SK-N-DZ (cell line): ENCODE measurements at regions not wholly inside any gene's neighbourhood (a gene's known extent, or its start where the extent isn't known, plus 50 kb on each side); places are given as distances from the start of the nearest gene placed in this dataset.
A peak's percentile ranks its signal among the peaks of the same experiment; 100 is the strongest.

Source experiments
- DNase-seq: peaks from one replicate; pipeline ENCODE4 v3.0.0-alpha.2; 2015; ENCODE audit warnings: low spot score

- peak; percentile 69 for DNase-seq
These were observed 128.0 kb downstream of the MBL2 start for GRCh38 chr10:52644373-52645186.

DNA sequence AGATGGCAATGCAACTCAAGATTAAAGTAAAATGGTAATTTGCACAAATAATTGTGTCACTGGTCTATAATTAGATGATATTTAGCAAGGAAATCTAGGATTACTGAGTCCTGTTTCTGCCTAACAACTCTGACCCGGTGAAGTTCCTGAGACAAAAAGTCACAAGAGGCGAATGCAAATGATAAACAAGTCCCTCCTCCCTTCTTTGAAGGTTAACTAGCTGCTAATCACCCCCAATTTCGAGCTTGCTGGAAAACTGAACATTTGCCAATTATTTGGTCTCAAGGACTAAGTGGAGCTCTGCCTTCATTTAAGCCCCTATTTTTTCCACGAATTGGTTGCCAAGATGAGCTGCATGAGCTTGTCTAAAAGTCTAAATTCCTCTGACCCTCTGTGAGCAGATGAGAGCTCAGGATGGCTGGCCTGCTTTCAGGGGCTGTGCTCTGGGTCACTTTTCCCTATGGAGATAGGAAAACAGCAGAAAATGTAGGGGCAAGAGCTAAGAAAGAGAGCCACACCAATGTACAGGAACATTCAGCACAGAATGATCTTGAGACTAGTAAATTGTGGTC lies 127.3 kb downstream of the MBL2 start:
- no peak for DNase-seq

DNA sequence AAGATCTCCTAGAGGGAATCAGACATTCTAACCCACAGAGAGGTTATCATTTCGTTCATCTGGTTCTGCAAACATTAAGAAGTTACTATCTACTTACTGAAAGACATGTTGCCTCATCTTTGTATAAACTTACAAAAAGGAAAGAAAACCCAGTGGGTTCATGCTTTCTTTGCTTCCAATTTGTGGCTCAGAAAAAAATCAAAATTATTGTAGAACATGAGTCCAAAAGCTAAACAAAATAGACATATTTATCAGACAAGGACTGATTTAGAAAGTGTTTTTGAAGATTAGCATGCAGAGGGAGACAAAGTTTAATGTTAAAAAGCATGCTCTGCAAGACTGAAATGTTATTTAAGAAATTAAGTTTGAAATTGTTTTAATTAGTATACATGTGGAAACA lies 123.1 kb downstream of the MBL2 start:
- DNase-seq = no peak

DNA sequence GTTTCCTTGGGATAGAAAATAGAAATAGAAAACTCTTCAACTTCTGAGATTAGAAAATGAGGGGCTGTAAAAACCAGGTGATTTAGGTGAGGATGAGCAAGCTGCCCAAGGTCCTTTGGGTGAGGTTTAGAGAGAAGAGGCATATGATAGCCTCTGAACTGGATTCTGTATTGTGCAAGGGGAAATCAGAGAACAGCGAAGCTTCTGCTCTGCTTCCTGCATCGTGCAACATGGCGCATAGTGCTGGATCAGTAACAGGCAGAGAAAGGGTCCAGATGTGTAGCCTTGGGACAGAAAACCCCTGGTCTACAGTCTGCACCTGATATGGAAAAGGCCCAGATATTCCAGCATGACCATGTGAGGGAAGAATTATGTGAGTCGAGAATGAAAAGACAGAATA lies 121.7 kb downstream of the MBL2 start:
- DNase-seq = no peak

GRCh38 chr10:52651293-52651692 lies 121.3 kb downstream of the MBL2 start:
- no peak for DNase-seq

- DNase-seq = no peak
These were observed 119.9 kb downstream of the MBL2 start for GRCh38 chr10:52652431-52653262.

DNA sequence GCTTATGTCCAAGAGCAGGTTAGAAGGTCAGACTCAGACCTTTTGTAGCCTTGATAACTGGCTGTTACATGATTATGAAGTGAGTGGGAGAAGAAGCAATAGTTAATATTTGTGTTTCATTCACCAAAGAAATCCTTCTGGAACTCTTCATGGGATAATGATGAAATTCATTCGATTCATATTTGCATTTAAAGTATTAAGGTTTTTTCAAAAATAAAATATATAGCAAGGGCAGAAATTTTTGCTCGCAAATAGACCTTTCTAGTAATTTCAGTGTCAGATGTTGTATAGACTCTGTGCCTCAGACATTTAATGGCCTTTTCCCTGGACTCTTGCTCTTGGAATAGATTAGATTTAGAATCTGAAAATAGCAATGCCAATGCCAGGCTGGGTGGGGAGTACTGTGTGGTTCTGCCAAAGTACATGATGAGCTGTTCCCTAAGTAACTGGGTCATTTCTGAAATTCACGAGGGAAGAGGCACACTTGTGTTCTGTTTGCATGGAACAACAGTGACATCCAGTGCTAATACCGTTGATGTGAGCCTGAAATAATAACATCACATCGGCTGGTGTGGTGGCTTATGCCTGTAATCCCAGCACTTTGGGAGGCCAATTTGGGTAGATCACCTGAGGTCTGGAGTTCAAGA lies 119.2 kb downstream of the MBL2 start:
- DNase-seq = no peak

DNA sequence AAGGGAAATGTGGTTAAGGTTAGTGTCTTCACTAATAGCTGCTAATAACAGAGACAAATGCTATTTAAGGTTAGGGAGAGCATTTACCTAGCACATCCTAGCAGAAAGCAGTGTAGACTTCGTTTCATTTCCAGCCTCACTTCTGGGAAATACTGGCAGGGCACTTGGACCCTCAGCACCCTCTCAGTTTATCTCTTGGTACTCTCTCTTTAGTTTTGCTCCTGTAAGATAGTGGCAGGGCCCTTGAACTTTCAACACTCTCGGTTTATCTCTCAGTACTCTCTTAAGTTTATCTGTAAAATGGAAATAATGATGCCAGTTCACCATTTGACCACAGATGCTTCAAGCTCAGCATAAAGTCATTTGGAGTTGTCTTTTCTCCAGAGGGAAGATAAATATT lies 118.4 kb downstream of the MBL2 start:
- no peak for DNase-seq

DNA sequence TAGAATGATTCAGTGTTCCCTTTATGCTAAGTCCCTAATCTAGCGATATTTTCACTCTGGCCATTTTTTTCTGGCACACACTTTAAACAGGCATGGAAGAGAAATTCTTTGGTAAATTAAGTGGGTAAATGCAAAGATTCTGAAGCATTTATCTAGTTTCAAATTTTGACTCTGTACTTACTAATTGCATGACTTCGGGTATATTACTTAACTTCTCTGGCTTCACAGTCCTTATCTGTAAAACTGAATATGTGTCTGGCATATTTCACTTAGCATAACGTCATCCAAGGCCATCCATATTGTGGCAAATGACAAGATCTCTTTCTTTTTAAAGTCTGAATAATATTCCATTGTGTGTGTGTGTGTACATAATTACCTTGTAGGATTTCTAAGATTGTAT lies 114.5 kb downstream of the MBL2 start:
- peak; percentile 54 for DNase-seq

DNA sequence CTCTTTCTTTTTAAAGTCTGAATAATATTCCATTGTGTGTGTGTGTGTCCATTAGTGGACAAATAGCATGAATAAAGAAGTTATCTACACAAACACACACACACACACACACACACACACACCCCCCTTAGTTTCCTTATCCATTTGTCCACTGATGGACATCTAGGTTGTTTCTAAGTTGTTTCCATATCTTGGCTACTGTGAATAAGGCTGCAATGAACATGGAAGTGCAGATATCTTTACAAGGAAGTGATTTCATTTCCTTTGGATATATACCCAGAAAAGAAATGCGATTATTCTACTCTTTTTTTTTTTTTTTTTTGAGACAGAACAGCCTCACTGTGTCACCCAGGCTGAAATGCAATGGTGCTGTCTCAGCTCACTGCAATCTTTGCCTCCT lies 113.5 kb downstream of the MBL2 start:
- no peak for DNase-seq

DNA sequence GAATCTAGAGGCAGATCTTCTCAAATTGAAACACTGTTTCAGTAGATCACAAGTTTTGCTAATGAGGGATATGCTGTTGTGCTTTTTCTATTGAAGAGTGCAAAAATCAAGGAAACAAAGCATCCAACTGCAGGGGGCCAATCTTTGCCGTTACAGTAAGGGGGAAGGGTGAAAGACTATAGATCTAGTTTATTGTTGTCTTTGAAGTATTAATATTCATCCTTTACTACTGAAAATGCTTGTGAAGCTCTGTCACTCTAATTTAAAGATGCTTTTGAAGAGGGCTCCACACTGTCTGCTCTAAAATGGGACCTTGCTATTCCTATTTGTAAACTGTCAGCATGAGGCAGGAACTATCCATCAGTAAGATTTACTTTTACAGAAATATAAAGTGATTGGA lies 110.3 kb downstream of the MBL2 start:
- DNase-seq = no peak

DNA sequence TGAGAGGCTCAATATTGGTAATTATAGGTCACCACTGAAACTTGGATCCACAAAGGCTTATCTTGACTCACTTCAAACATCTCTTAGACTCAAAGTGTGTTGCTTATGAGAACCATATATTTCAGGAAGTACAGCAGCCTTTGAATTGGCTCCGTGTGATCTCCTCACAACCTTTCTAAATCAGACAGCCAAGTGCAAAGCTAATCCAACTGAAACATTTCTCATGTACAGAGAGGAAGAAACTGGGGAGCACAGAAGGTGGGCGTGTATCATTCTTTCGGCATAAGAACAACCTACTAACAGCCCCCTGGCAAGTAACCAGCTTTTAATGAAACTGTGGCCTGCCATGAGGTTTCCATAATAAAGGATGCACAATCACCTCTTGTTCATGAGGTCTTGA lies 109.4 kb downstream of the MBL2 start:
- DNase-seq = no peak

- no peak for DNase-seq
These were observed 108.0 kb downstream of the MBL2 start for GRCh38 chr10:52664629-52665028.

DNA sequence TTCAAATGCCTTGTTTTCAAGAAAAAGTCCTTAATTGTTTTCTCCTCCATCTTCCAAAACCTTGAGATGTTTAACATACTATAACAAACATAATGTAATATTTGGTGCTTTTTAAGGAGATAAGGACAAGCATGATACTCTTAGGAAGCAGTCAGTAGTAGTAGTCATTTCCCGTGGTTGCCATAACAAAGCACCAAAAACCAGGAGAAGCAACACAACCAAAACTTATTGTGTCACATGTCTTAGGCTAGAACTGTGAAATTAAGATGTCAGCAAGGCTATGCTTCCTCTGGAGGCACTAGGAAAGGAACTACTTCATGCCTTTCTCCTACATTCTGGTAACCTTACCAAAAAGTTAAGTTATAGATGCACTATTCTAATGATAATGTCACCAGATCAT lies 106.8 kb downstream of the MBL2 start:
- DNase-seq = no peak

GRCh38 chr10:52666931-52667330 lies 105.7 kb downstream of the MBL2 start:
- no peak for DNase-seq

GRCh38 chr10:52668024-52668423 lies 104.6 kb downstream of the MBL2 start:
- no peak for DNase-seq

DNA sequence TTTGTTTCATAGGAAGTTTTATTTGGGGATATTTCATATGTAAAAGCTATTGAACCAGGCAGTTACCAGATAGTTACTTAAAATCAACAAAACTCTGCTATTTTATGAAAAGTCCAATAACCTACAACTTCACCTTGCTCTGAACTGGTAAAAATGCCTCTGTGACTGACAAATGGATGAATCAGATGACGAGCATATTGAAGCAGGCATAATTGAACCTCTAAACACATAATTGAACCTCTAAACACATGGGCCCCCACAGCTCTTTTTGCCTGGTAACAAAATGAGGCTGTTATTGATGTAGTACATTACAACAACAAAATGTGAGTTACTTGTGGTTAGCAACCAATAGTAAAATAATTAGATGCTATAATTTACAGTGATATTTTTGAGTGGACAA lies 99.7 kb downstream of the MBL2 start:
- no peak for DNase-seq

- no peak for DNase-seq
These were observed 99.1 kb downstream of the MBL2 start for GRCh38 chr10:52673468-52673867.

DNA sequence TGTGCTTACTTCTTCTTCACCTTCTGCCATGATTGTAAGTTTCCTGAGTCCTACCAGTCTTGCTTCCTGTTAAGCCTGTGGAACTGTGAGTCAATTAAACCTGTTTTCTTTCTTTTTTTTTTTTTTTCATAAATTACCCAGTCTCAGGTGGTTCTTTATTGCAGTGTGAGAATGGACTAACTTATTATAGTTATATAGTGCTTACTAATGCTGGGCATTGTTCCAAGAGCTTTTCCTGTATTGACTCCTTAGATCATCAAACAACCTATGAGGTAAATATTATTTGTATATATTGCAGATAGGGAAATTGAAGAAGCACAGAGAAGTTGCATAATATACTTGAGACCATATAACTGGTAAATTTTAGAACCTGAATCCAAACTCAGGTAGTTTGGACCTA lies 98.1 kb downstream of the MBL2 start:
- no peak for DNase-seq

DNA sequence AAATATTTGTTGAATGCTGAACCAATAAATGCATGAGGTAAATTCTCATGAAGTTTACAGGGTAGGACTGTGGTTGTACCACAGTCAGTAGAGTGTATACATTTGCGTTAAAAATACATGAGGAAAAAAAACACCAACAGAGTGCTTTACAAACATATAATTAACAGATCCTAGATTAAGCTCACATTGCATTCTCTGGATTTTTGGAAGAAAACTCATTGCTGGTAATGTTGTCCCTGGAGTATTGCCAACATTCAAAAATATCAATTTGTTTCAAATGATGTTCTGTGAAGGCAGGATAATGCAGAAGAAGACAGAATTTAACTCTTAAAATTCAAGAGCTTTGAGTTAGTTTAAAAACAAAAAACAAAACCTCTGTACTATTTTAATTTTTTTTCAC lies 95.5 kb downstream of the MBL2 start:
- DNase-seq = no peak

GRCh38 chr10:52678611-52679010 lies 94.0 kb downstream of the MBL2 start:
- no peak for DNase-seq

DNA sequence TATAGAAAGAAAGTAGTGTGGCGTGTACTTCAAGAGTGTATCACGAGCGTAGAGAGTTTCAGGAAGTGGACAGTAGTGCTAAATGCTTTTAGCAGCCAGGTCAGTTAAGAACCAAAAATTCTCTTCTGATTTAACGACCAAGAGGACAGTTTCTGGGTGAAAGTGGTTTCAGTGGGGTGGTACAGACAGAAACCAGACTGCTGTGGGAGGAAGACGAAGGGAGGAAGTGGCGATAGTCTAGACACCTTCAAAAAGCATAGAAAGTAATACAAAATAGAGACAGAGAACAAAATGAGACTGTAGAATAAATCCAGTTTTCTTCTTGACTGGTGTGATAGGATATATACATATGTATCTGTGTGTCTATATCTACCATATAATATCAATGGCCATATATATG lies 93.5 kb downstream of the MBL2 start:
- DNase-seq = no peak
